ENCODE measurements at regions not wholly inside any gene's neighbourhood (a gene's known extent, or its start where the extent isn't known, plus 50 kb on each side); places are given as distances from the start of the nearest gene placed in this dataset.

DNA sequence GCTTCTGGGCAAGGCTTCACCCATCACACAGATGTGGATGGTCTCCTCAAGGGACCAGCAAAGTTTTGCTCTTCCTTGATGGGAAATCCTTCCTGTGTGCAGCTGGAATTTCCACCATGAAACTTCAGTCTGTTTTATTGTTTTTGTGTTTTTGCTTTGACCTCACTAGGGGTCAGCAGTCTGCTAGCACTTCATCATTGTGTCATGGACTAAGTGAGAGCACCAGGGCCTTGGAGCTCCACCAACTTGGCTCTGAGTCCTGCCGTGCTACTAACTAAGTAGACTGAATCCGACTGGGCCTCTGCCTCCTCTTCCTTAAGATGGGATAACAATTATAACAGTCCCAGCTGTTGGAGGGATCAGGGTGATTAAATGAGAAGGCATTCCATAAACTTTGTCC, 305.8 kb upstream of the NCAM1 start:
- Histone ChIP-seq H3K36me3 (no peaks in the 10 kb centered on the region), H3K27ac (peak overlapping the region in 8 of 12 donors; percentile 4 to 65 (median 40)), H3K9me3 (no peaks in the 10 kb centered on the region), H3K4me1 (peaks cover 0 to 51% (median 21%) of the 10 kb centered on the region in 12 donors), H3K4me3 (no peak overlapping the region), H3K27me3 (no peaks in the 10 kb centered on the region)
- TF ChIP-seq CTCF (IDR thresholded peaks at IDR 0.05) (peak in 4 of 12 donors; percentile 24 to 42 (median 28)), POLR2A (IDR thresholded peaks at IDR 0.05) (no peak)
- DNase-seq (peak; percentile 81 to 91 (median 87)), ATAC-seq (peak; percentile 50 to 84 (median 78))
- intact Hi-C loops (cut with DNase I), result loop anchor here in 9 of 10 donors (5.0 to 10.0 kb wide), 9 partner anchors 119 to 459 kb away; partner anchors contain the start of gene NCAM1 (in 3 of the 9)
- WGBS, 4 donors, result 3 to 13% (median 7%) methylated on average over 2 of the region's 2 CpGs

DNA sequence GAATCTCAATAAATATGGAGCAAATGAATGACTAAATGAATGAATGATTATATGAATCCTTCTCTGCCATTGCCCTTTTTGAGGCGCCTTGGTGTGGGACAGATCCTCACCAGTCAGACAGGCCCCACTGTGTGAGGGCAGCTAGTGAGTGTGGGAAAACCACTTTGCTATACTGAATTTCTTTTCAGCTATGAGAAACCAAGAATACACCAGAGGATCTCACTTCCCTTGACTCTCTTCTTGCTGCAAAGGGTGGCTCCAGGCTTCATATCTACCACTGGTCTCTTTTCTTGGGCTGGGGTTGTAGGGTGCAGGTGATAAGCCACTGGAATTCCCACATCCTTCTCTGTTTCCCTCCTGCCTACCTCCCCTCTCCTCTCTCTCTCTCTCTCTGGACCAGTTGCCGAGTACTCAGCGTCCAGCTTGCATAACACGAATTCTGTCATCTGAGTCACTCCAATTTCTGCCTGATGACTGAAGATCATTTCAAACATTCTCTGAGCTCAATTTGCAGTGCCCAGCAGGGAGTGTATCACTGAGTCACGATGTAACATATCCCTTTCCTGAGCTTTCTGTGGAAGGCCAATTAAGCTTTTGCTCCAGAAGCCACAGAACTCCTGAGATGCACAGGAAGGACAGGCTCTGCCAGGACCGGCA, 304.3 kb upstream of the NCAM1 start:
- H3K9me3 ChIP-seq, result no peaks in the 10 kb centered on the region
- peak in 3 of 4 donors; percentile 32 to 51 (median 47) for ATAC-seq
- H3K4me1 ChIP-seq, result peaks cover 0 to 39% (median 19%) of the 10 kb centered on the region in 12 donors
- peak overlapping the region in 2 of 12 donors; percentile 33 to 49 for H3K27ac ChIP-seq
- no peak for DNase-seq
- H3K36me3 ChIP-seq, result no peaks in the 10 kb centered on the region
- no peaks in the 10 kb centered on the region for H3K27me3 ChIP-seq
- intact Hi-C loops (cut with DNase I), result loop anchor here in 9 of 10 donors (5.0 to 10.0 kb wide), 9 partner anchors 118 to 458 kb away; partner anchors contain the start of gene NCAM1 (in 3 of the 9)
- no peak overlapping the region for H3K4me3 ChIP-seq
- WGBS, 4 donors, result 58 to 78% (median 69%) methylated on average over 6 of the region's 6 CpGs
- TF ChIP-seq POLR2A (IDR thresholded peaks at IDR 0.05), result no peak
- no peak for TF ChIP-seq CTCF (IDR thresholded peaks at IDR 0.05)

- WGBS, 4 donors, result 33 to 43% (median 39%) methylated on average over 3 of the region's 3 CpGs
- H3K27me3 ChIP-seq, result no peaks in the 10 kb centered on the region
- peak; percentile 14 to 85 (median 72) for ATAC-seq
- DNase-seq, result peak in 2 of 5 donors; percentile 35 to 56
- intact Hi-C loops (cut with DNase I), result loop anchor here in 9 of 10 donors (5.0 to 10.0 kb wide), 9 partner anchors 116 to 456 kb away; partner anchors contain the start of gene NCAM1 (in 3 of the 9)
- no peaks in the 10 kb centered on the region for H3K36me3 ChIP-seq
- peaks cover 0 to 35% (median 19%) of the 10 kb centered on the region in 12 donors for H3K4me1 ChIP-seq
- TF ChIP-seq CTCF (IDR thresholded peaks at IDR 0.05) (no peak), POLR2A (IDR thresholded peaks at IDR 0.05) (no peak)
- no peaks in the 10 kb centered on the region for H3K9me3 ChIP-seq
- no peak overlapping the region for H3K4me3 ChIP-seq
- no peak overlapping the region for H3K27ac ChIP-seq
These were observed 302.8 kb upstream of the NCAM1 start for GRCh38 chr11:112658431-112658878.

DNA sequence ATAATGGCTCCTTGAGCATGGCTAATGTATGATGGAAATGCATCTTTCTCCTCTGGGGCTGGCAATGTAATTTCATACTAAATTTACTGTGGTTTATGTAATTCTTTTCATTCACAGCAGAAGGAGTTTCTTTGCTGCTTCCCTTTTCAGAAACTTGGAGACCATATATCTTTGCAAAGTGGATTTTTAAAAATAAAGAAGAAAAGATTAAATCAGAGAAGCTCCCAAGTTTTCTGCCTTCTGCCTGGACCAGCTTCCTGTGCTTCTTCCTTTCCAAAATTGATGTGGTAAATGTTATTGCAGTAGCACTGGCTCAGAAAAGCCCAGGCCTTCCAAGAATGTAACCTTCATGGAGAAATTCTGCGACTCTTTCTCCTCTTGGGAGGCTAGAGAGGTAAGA, 300.1 kb upstream of the NCAM1 start:
- H3K4me1 ChIP-seq, result peaks cover 0 to 17% (median 8%) of the 10 kb centered on the region in 12 donors
- DNase-seq (no peak), ATAC-seq (no peak)
- intact Hi-C loops (cut with DNase I), result no loop called here
- 73 to 87% (median 79%) methylated on average over 1 of the region's 1 CpG for WGBS, 4 donors
- TF ChIP-seq POLR2A (IDR thresholded peaks at IDR 0.05) (no peak), CTCF (IDR thresholded peaks at IDR 0.05) (no peak)
- no peak overlapping the region for H3K4me3 ChIP-seq
- H3K27me3 ChIP-seq, result no peaks in the 10 kb centered on the region
- H3K9me3 ChIP-seq, result peaks cover 0 to 4% (median 0%) of the 10 kb centered on the region in 12 donors
- no peaks in the 10 kb centered on the region for H3K36me3 ChIP-seq
- H3K27ac ChIP-seq, result no peak overlapping the region
